Fibroblast of lung (primary cell): ENCODE measurements at regions not wholly inside any gene's neighbourhood (a gene's known extent, or its start where the extent isn't known, plus 50 kb on each side); places are given as distances from the start of the nearest gene placed in this dataset.

Source experiments
- DNase-seq, 2 donors: peaks; one replicate each; pipeline versions ENCODE4 v3.0.0 to v3.0.0-alpha.2; 2010; ENCODE audit warnings: low read depth in 2 of 2
- H2AFZ ChIP-seq: 2 replicates; pipeline ENCODE4 v1.5.1; 2012; ENCODE audit warnings: low read length, control low read depth, inconsistent platforms
- H3K27ac ChIP-seq: 2 replicates; pipeline ENCODE4 v1.5.1; 2011; ENCODE audit warnings: low read length, control low read depth; ENCODE audit not compliant: insufficient read depth
- H3K27me3 ChIP-seq: 2 replicates; pipeline ENCODE4 v1.5.1; 2011; ENCODE audit warnings: mild to moderate bottlenecking, low read length; ENCODE audit not compliant: control insufficient read depth, insufficient read depth
- H3K36me3 ChIP-seq: 2 replicates; pipeline ENCODE4 v1.5.1; 2011; ENCODE audit warnings: low read length; ENCODE audit not compliant: control insufficient read depth, insufficient read depth
- H3K4me1 ChIP-seq: 2 replicates; pipeline ENCODE4 v1.5.1; 2011; ENCODE audit warnings: low read length; ENCODE audit not compliant: control insufficient read depth, insufficient read depth; ENCODE audit errors: extremely low read depth
- H3K4me2 ChIP-seq: 2 replicates; pipeline ENCODE4 v1.5.1; 2011; ENCODE audit warnings: low read length, control low read depth; ENCODE audit not compliant: insufficient read depth; ENCODE audit errors: extremely low read depth
- H3K4me3 ChIP-seq, 4 experiments: fragments of 200-600 bp in 1 of 4; sonication (generic) in 1 of 4; replicated peaks in 1 of 4; 2 replicates each; pipeline ENCODE4 v1.5.1; 2011 to 2016; ENCODE audit warnings: low read length in 4 of 4, low read depth in 3 of 4, mild to moderate bottlenecking in 3 of 4, control low read depth in 2 of 4, inconsistent platforms in 1 of 4, mixed read lengths in 1 of 4; ENCODE audit not compliant: insufficient read depth in 1 of 4; ENCODE audit errors: control extremely low read depth in 1 of 4
- H3K79me2 ChIP-seq: 2 replicates; pipeline ENCODE4 v1.5.1; 2012; ENCODE audit warnings: mild to moderate bottlenecking, low read length, inconsistent platforms; ENCODE audit not compliant: control insufficient read depth, insufficient read depth
- H3K9ac ChIP-seq: 2 replicates; pipeline ENCODE4 v1.5.1; 2011; ENCODE audit warnings: mild to moderate bottlenecking, low read length, control low read depth; ENCODE audit not compliant: insufficient read depth
- H3K9me3 ChIP-seq: 2 replicates; pipeline ENCODE4 v1.5.1; 2012; ENCODE audit warnings: low read depth, low read length; ENCODE audit not compliant: control insufficient read depth, insufficient read depth
- H4K20me1 ChIP-seq: 2 replicates; pipeline ENCODE4 v1.5.1; 2011; ENCODE audit warnings: low read length; ENCODE audit not compliant: control insufficient read depth, insufficient read depth; ENCODE audit errors: extremely low read depth
- CTCF ChIP-seq, 2 donors: IDR thresholded peaks in 1 of 2; conservative IDR thresholded peaks in 1 of 2; 1 replicate in 1 of 2; 2 replicates in 1 of 2; pipeline ENCODE4 v1.5.1; 2011 to 2012; ENCODE audit warnings: low read length in 2 of 2, control low read depth in 1 of 2, inconsistent platforms in 1 of 2, low read depth in 1 of 2, mild to moderate bottlenecking in 1 of 2
- EZH2 ChIP-seq: IDR thresholded peaks from 2 replicates; pipeline ENCODE4 v1.5.1; 2012; ENCODE audit warnings: low read length, control low read depth, mild to moderate bottlenecking; ENCODE audit errors: missing control alignments

- H3K79me2 ChIP-seq = no peaks in the 10 kb centered on the region
- no peak for DNase-seq
- TF ChIP-seq CTCF (conservative IDR thresholded peaks at IDR 0.05 in 1 of 2, IDR thresholded peaks at IDR 0.05 in 1 of 2; ENCODE audit: low read depth in 1 of 2, low read length in 2 of 2) (no peak), EZH2 (no peak)
These were observed 304.3 kb upstream of the SALL1 start for GRCh38 chr16:51455398-51455797.

DNA sequence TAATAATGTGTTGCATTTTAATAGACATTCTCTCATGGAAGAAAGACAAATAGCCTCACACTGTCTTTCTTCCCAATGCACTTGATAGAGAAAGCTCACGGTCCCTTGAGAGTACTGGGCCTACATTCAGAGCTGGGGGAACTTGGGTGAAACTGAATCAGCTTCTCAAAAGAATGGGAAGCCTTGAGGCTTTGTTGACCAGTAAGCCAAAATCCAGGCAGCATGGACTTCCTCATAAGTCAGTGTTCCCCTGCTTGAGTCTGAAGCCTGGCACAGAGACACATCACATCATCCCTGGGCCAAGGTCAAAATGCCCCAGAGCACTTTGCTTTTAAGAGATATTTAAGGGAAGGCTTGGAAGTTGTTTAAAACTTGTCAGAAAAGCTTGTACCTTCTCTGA lies 302.2 kb upstream of the SALL1 start:
- no peaks in the 10 kb centered on the region for H4K20me1 ChIP-seq
- no peaks in the 10 kb centered on the region for H3K36me3 ChIP-seq
- H3K9me3 ChIP-seq = no peaks in the 10 kb centered on the region
- no peaks in the 10 kb centered on the region for H3K4me1 ChIP-seq
- no peak overlapping the region for H3K9ac ChIP-seq
- no peak overlapping the region for H2AFZ ChIP-seq
- no peak overlapping the region for H3K27ac ChIP-seq
- no peaks in the 10 kb centered on the region for H3K79me2 ChIP-seq
- no peak overlapping the region for H3K4me2 ChIP-seq
- no peaks in the 10 kb centered on the region for H3K27me3 ChIP-seq
- no peak for DNase-seq
- no peak overlapping the region for H3K4me3 ChIP-seq
- TF ChIP-seq CTCF (conservative IDR thresholded peaks at IDR 0.05 in 1 of 2, IDR thresholded peaks at IDR 0.05 in 1 of 2; ENCODE audit: low read depth in 1 of 2, low read length in 2 of 2) (no peak), EZH2 (no peak)

More at GRCh38 chr16:51455398-51455797, 304.3 kb upstream of the SALL1 start:
- H3K9ac ChIP-seq = no peak overlapping the region
- no peak overlapping the region for H3K27ac ChIP-seq
- no peaks in the 10 kb centered on the region for H4K20me1 ChIP-seq
- no peaks in the 10 kb centered on the region for H3K4me1 ChIP-seq
- H3K27me3 ChIP-seq = no peaks in the 10 kb centered on the region
- H3K4me2 ChIP-seq = no peak overlapping the region
- H2AFZ ChIP-seq = no peak overlapping the region
- no peaks in the 10 kb centered on the region for H3K9me3 ChIP-seq
- H3K4me3 ChIP-seq = no peak overlapping the region
- H3K36me3 ChIP-seq = no peaks in the 10 kb centered on the region

DNA sequence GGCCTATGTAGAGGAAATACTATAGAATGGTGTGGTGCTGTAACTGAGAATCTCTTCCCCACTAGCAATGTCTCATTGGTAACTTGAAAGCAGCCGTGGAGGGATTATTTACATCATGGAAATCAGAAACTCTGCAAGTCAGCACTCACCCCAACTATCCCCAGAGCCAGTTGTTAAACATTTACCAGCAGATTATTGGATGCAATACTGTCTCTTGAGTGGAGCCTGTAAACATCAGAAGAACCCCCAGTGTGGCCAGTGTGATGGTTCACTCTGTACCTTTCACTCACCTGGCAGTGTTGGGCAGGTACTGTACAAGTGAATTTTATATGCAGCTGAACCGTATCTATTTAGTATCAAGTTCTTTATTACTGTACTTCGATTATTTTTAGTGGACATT lies 299.8 kb upstream of the SALL1 start:
- Histone ChIP-seq H2AFZ (no peak overlapping the region), H3K27ac (no peak overlapping the region), H3K79me2 (no peaks in the 10 kb centered on the region), H3K4me1 (no peaks in the 10 kb centered on the region), H3K27me3 (no peaks in the 10 kb centered on the region), H3K4me3 (no peak overlapping the region), H4K20me1 (no peaks in the 10 kb centered on the region), H3K4me2 (no peak overlapping the region), H3K9ac (no peak overlapping the region), H3K36me3 (no peaks in the 10 kb centered on the region), H3K9me3 (no peaks in the 10 kb centered on the region)
- no peak for TF ChIP-seq CTCF (conservative IDR thresholded peaks at IDR 0.05 in 1 of 2, IDR thresholded peaks at IDR 0.05 in 1 of 2; ENCODE audit: low read depth in 1 of 2, low read length in 2 of 2)
- TF ChIP-seq EZH2 = no peak
- DNase-seq = no peak
